ENCODE measurements at regions not wholly inside any gene's neighbourhood (a gene's known extent, or its start where the extent isn't known, plus 50 kb on each side); places are given as distances from the start of the nearest gene placed in this dataset.

DNA sequence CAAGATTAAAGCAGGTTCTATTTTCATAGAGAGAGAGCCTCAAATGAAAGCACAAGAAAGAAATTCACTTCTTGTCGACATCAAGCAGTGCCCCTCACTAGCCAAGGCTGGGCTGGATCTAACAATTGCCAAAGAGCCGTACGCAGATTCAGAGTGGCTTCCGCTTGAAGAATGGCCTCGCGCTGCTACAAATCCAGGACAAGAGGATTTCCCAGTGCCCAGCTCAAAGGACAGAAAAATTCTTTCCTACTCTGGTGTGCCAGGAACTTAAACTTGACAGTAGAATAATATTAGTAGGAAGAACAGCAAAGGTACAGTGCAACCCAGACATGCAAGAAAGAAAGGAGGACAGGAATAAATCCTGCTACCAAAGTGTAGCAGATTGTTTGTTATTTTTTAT lies 56.5 kb upstream of the PPARGC1A start:
- no peak for TF ChIP-seq POLR2A (IDR thresholded peaks at IDR 0.05)
- no peak for TF ChIP-seq CTCF (IDR thresholded peaks at IDR 0.05)
- no peak for TF ChIP-seq POLR2AphosphoS5 (IDR thresholded peaks at IDR 0.05)
